Body of pancreas (tissue), 4 donors: ENCODE measurements at regions not wholly inside any gene's neighbourhood (a gene's known extent, or its start where the extent isn't known, plus 50 kb on each side); places are given as distances from the start of the nearest gene placed in this dataset.
"Not testable (repeated sequence)": the region's sequence is repeated elsewhere in the genome, so short reads cannot be mapped to it uniquely, and the experiment has no call there.

ENCODE experiments used
- ATAC-seq: fragments of 150-250 bp; one replicate; pipeline ENCODE4 v1.9.1; 2016
- DNase-seq, 4 donors: peaks; one replicate each; pipeline ENCODE4 v3.0.0-alpha.2; 2019
- H3K27ac ChIP-seq, 4 donors: fragments of 200-600 bp; sonication (generic); 1 replicate in 3 of 4; 2 replicates in 1 of 4; pipeline versions ENCODE4 v1.5.1 to v1.6.1; 2016 to 2019; ENCODE audit warnings: mild to moderate bottlenecking in 1 of 4, mixed read lengths in 1 of 4, moderate library complexity in 1 of 4
- H3K27me3 ChIP-seq, 2 donors: fragments of 200-600 bp; sonication (generic); one replicate each; pipeline ENCODE4 v1.6.0; 2016; ENCODE audit warnings: mild to moderate bottlenecking in 1 of 2
- H3K36me3 ChIP-seq, 2 donors: fragments of 200-600 bp; sonication (generic); replicated peaks in 1 of 2; 2 replicates each; pipeline ENCODE4 v1.5.1; 2016; ENCODE audit warnings: low read depth in 2 of 2; ENCODE audit not compliant: insufficient read depth in 1 of 2
- H3K4me1 ChIP-seq: fragments of 200-600 bp; sonication (generic); one replicate; pipeline ENCODE4 v1.6.0; 2016
- H3K4me3 ChIP-seq, 2 donors: fragments of 200-600 bp; sonication (generic); 1 replicate in 1 of 2; 2 replicates in 1 of 2; pipeline ENCODE4 v1.5.1; 2016 to 2019
- H3K9me3 ChIP-seq, 3 donors: fragments of 200-600 bp; sonication (generic); 1 replicate in 2 of 3; 2 replicates in 1 of 3; pipeline ENCODE4 v1.5.1; 2016
- CTCF ChIP-seq, 7 experiments: fragments of 450-650 bp in 4 of 7; fragments of 200-600 bp in 3 of 7; sonication (generic) in 3 of 7; IDR thresholded peaks; one replicate each; pipeline ENCODE4 v1.5.1; 2016 to 2019; ENCODE audit warnings: antibody characterized with exemption in 7 of 7
- POLR2A ChIP-seq, 3 donors: fragments of 450-650 bp; IDR thresholded peaks; one replicate each; pipeline ENCODE4 v1.6.1; 2016; ENCODE audit warnings: antibody characterized with exemption in 3 of 3, mild to moderate bottlenecking in 2 of 3
- WGBS, 2 donors: methylation state at CpG; one replicate each; pipeline ENCODE4 v1.1.5; 2017; 5-methylcytosine and 5-hydroxymethylcytosine counted together
- intact Hi-C: fragments of 100-400 bp; cut with DNase I; formaldehyde crosslinking; loops from one replicate; pipeline ENCODE4 v1.15.1; 2023

- DNase-seq, H3K9me3 ChIP-seq, H3K27me3 ChIP-seq, ATAC-seq, H3K36me3 ChIP-seq, H3K4me1 ChIP-seq, H3K4me3 ChIP-seq, H3K27ac ChIP-seq, intact Hi-C loops: not testable (repeated sequence)
- WGBS, 2 donors = 64 to 75% methylated on average over 2 of the region's 2 CpGs
Measured at GRCh38 chr10:61818251-61818650, 83.2 kb upstream of the ARID5B start.

GRCh38 chr10:61819208-61819607 lies 82.3 kb upstream of the ARID5B start:
- no peak overlapping the region for H3K27ac ChIP-seq
- no peaks in the 10 kb centered on the region for H3K27me3 ChIP-seq
- no peaks in the 10 kb centered on the region for H3K4me1 ChIP-seq
- H3K36me3 ChIP-seq = no peaks in the 10 kb centered on the region
- no peak for ATAC-seq
- no peak for DNase-seq
- TF ChIP-seq POLR2A (IDR thresholded peaks at IDR 0.05) (no peak), CTCF (IDR thresholded peaks at IDR 0.05) (no peak)
- H3K4me3 ChIP-seq = no peak overlapping the region
- 61 to 82% methylated on average over 1 of the region's 1 CpG for WGBS, 2 donors
- intact Hi-C loops = no loop called here
- H3K9me3 ChIP-seq = no peaks in the 10 kb centered on the region

- H3K4me1 ChIP-seq = no peaks in the 10 kb centered on the region
- 75 to 80% methylated on average over 5 of the region's 5 CpGs for WGBS, 2 donors
Measured at GRCh38 chr10:61821153-61821552, 80.3 kb upstream of the ARID5B start.

GRCh38 chr10:61821693-61822092 lies 79.8 kb upstream of the ARID5B start:
- H3K36me3 ChIP-seq = no peaks in the 10 kb centered on the region
- no peak overlapping the region for H3K27ac ChIP-seq
- intact Hi-C loops = loop anchor here (10.0 kb wide), 1 partner anchor 57 kb away; no protein-coding TSS in a partner anchor
- H3K4me1 ChIP-seq = no peaks in the 10 kb centered on the region
- H3K27me3 ChIP-seq = no peaks in the 10 kb centered on the region
- TF ChIP-seq CTCF (IDR thresholded peaks at IDR 0.05) = no peak
- no peak for TF ChIP-seq POLR2A (IDR thresholded peaks at IDR 0.05)
- WGBS, 2 donors = 48 to 54% methylated on average over 1 of the region's 1 CpG
- ATAC-seq (no peak), DNase-seq (no peak)
- no peak overlapping the region for H3K4me3 ChIP-seq
- no peaks in the 10 kb centered on the region for H3K9me3 ChIP-seq

More at GRCh38 chr10:61821153-61821552, 80.3 kb upstream of the ARID5B start:
- Histone ChIP-seq H3K27me3 (no peaks in the 10 kb centered on the region), H3K4me3 (no peak overlapping the region), H3K9me3 (no peaks in the 10 kb centered on the region), H3K36me3 (no peaks in the 10 kb centered on the region), H3K27ac (no peak overlapping the region)
- no peak for DNase-seq
- no peak for ATAC-seq
- no peak for TF ChIP-seq POLR2A (IDR thresholded peaks at IDR 0.05)
- TF ChIP-seq CTCF (IDR thresholded peaks at IDR 0.05) = no peak
- intact Hi-C loops = loop anchor here (10.0 kb wide), 1 partner anchor 56 kb away; no protein-coding TSS in a partner anchor

GRCh38 chr10:61822096-61822495 lies 79.4 kb upstream of the ARID5B start:
- Histone ChIP-seq H3K27ac (no peak overlapping the region), H3K4me3 (no peak overlapping the region), H3K27me3 (no peaks in the 10 kb centered on the region), H3K9me3 (no peaks in the 10 kb centered on the region), H3K4me1 (no peaks in the 10 kb centered on the region), H3K36me3 (no peaks in the 10 kb centered on the region)
- ATAC-seq (no peak), DNase-seq (no peak)
- TF ChIP-seq CTCF (IDR thresholded peaks at IDR 0.05) (no peak), POLR2A (IDR thresholded peaks at IDR 0.05) (no peak)
- WGBS, 2 donors = 63 to 70% methylated on average over 1 of the region's 1 CpG
- intact Hi-C loops = loop anchor here (10.0 kb wide), 1 partner anchor 57 kb away; no protein-coding TSS in a partner anchor
